Right cardiac atrium (tissue), 5 donors: ENCODE measurements at regions not wholly inside any gene's neighbourhood (a gene's known extent, or its start where the extent isn't known, plus 50 kb on each side); places are given as distances from the start of the nearest gene placed in this dataset.
A peak's percentile ranks its signal among the peaks of the same experiment; 100 is the strongest.
"Not testable (repeated sequence)": the region's sequence is repeated elsewhere in the genome, so short reads cannot be mapped to it uniquely, and the experiment has no call there.

Experiments used
- ATAC-seq, 2 donors: fragments of 200-7000 bp; cut with Tn5 transposase; one replicate each; pipeline versions ENCODE4 v1.8.0 to v1.9.1; 2020; ENCODE audit warnings: moderate library complexity in 2 of 2, mild to moderate bottlenecking in 1 of 2
- DNase-seq, 3 donors: peaks; one replicate each; pipeline ENCODE4 v3.0.0-alpha.2; 2020
- H3K27ac ChIP-seq: one replicate; pipeline ENCODE4 v1.5.1; 2013; ENCODE audit warnings: mild to moderate bottlenecking, low read length, control low read depth, moderate library complexity
- H3K27me3 ChIP-seq: one replicate; pipeline ENCODE4 v1.6.1; 2013; ENCODE audit not compliant: control insufficient read depth, insufficient read depth
- H3K4me1 ChIP-seq: one replicate; pipeline ENCODE4 v1.6.1; 2013; ENCODE audit warnings: low read length; ENCODE audit not compliant: control insufficient read depth, insufficient read depth
- H3K4me3 ChIP-seq: one replicate; pipeline ENCODE4 v1.5.1; 2013; ENCODE audit warnings: low read length, control low read depth
- H3K9me3 ChIP-seq: one replicate; pipeline ENCODE4 v1.6.1; 2013; ENCODE audit warnings: low read length; ENCODE audit not compliant: control insufficient read depth
- WGBS: extraction: QIAGEN DNeasy Blood & Tissue Kit; methylation state at CpG from one replicate; pipeline ENCODE4 v1.1.7; 2013; 5-methylcytosine and 5-hydroxymethylcytosine counted together
- intact Hi-C, 4 donors: fragments of 100-400 bp; cut with DNase I; formaldehyde crosslinking; loops; one replicate each; pipeline versions ENCODE4 v1.11.0 to v1.14.0; 2022 to 2023
- donor health status: healthy with polysubstance abuse.
- donor health status: DM: no; HTN: yes; CAD: no.
- donor health status: DM: no; HTN: no; CAD: no.
- donor health status: DM: no; HTN: yes; CAD: no; lungs with severe emphysema.
- donor health status: DM: yes; HTN: yes; CAD: no.

- ATAC-seq, intact Hi-C loops: not testable (repeated sequence)
Measured at GRCh38 chr3:589066-589465, 392.5 kb downstream of the CHL1 start.

GRCh38 chr3:597304-597703 is 400.7 kb downstream of the CHL1 start:
- H3K4me1 ChIP-seq, H3K4me3 ChIP-seq, DNase-seq, H3K27ac ChIP-seq, intact Hi-C loops, H3K27me3 ChIP-seq, ATAC-seq, H3K9me3 ChIP-seq: not testable (repeated sequence)
- WGBS = 47% methylated on average over 2 of the region's 2 CpGs

More at GRCh38 chr3:589066-589465, 392.5 kb downstream of the CHL1 start:
- H3K4me1 ChIP-seq, DNase-seq, H3K27ac ChIP-seq, H3K4me3 ChIP-seq, H3K27me3 ChIP-seq, H3K9me3 ChIP-seq: not testable (repeated sequence)

GRCh38 chr3:597746-598145 is 401.2 kb downstream of the CHL1 start:
- H3K27ac ChIP-seq, H3K9me3 ChIP-seq, DNase-seq, H3K4me3 ChIP-seq, intact Hi-C loops, H3K27me3 ChIP-seq, H3K4me1 ChIP-seq, ATAC-seq: not testable (repeated sequence)
- 64% methylated on average over 1 of the region's 1 CpG for WGBS

- ATAC-seq, intact Hi-C loops, H3K27me3 ChIP-seq, H3K4me3 ChIP-seq, H3K9me3 ChIP-seq, DNase-seq, H3K27ac ChIP-seq, H3K4me1 ChIP-seq: not testable (repeated sequence)
- 66% methylated on average over 4 of the region's 4 CpGs for WGBS
Measured at GRCh38 chr3:607480-607879, 410.9 kb downstream of the CHL1 start.

GRCh38 chr3:621714-622113 is 425.2 kb downstream of the CHL1 start:
- H3K9me3 ChIP-seq = no peaks in the 10 kb centered on the region
- no peaks in the 10 kb centered on the region for H3K4me1 ChIP-seq
- ATAC-seq (no peak), DNase-seq (no peak)
- H3K27ac ChIP-seq = no peak overlapping the region
- no peaks in the 10 kb centered on the region for H3K27me3 ChIP-seq
- H3K4me3 ChIP-seq = no peak overlapping the region
- intact Hi-C loops = no loop called here

- intact Hi-C loops = no loop called here
- Histone ChIP-seq H3K9me3 (no peaks in the 10 kb centered on the region), H3K4me1 (no peaks in the 10 kb centered on the region), H3K27ac (no peak overlapping the region), H3K4me3 (no peak overlapping the region), H3K27me3 (no peaks in the 10 kb centered on the region)
- DNase-seq (no peak), ATAC-seq (no peak)
- 87% methylated on average over 7 of the region's 7 CpGs for WGBS
Measured at GRCh38 chr3:622314-622713, 425.8 kb downstream of the CHL1 start.

- 72% methylated on average over 4 of the region's 4 CpGs for WGBS
- no peak for ATAC-seq
Measured at GRCh38 chr3:623914-624545, 427.5 kb downstream of the CHL1 start.

GRCh38 chr3:632571-633170 is 436.1 kb downstream of the CHL1 start:
- no peaks in the 10 kb centered on the region for H3K4me1 ChIP-seq
- ATAC-seq (no peak), DNase-seq (peak; percentile 23 to 60 (median 23))
- no peaks in the 10 kb centered on the region for H3K27me3 ChIP-seq
- H3K27ac ChIP-seq = no peak overlapping the region
- intact Hi-C loops = no loop called here
- WGBS = 18% methylated on average over 10 of the region's 10 CpGs
- no peaks in the 10 kb centered on the region for H3K9me3 ChIP-seq
- no peak overlapping the region for H3K4me3 ChIP-seq

More at GRCh38 chr3:623914-624545, 427.5 kb downstream of the CHL1 start:
- Histone ChIP-seq H3K4me1 (no peaks in the 10 kb centered on the region), H3K27me3 (no peaks in the 10 kb centered on the region), H3K27ac (no peak overlapping the region), H3K4me3 (no peak overlapping the region), H3K9me3 (no peaks in the 10 kb centered on the region)
- DNase-seq = no peak
- intact Hi-C loops = no loop called here

- Histone ChIP-seq H3K27me3 (no peaks in the 10 kb centered on the region), H3K9me3 (no peaks in the 10 kb centered on the region), H3K27ac (no peak overlapping the region), H3K4me3 (no peak overlapping the region), H3K4me1 (no peaks in the 10 kb centered on the region)
- ATAC-seq (no peak), DNase-seq (no peak)
- intact Hi-C loops = no loop called here
Measured at GRCh38 chr3:634511-634910, 437.9 kb downstream of the CHL1 start.

- Histone ChIP-seq H3K4me3 (no peak overlapping the region), H3K27me3 (no peaks in the 10 kb centered on the region), H3K4me1 (no peaks in the 10 kb centered on the region), H3K9me3 (no peaks in the 10 kb centered on the region), H3K27ac (no peak overlapping the region)
- intact Hi-C loops = no loop called here
- ATAC-seq (no peak), DNase-seq (no peak)
Measured at GRCh38 chr3:635393-635792, 438.8 kb downstream of the CHL1 start.

- H3K27ac ChIP-seq = no peak overlapping the region
- WGBS = 54% methylated on average over 1 of the region's 1 CpG
- no peak for DNase-seq
- no peaks in the 10 kb centered on the region for H3K9me3 ChIP-seq
- intact Hi-C loops = no loop called here
- no peak for ATAC-seq
- H3K4me3 ChIP-seq = no peak overlapping the region
- H3K4me1 ChIP-seq = no peaks in the 10 kb centered on the region
- H3K27me3 ChIP-seq = no peaks in the 10 kb centered on the region
Measured at GRCh38 chr3:643376-643775, 446.8 kb downstream of the CHL1 start.

GRCh38 chr3:655824-656223 is 437.0 kb upstream of the CNTN6 start:
- WGBS = 64% methylated on average over 1 of the region's 1 CpG
- ATAC-seq (no peak), DNase-seq (no peak)
- intact Hi-C loops = no loop called here
- no peaks in the 10 kb centered on the region for H3K4me1 ChIP-seq
- H3K27me3 ChIP-seq = no peaks in the 10 kb centered on the region
- no peak overlapping the region for H3K27ac ChIP-seq
- H3K9me3 ChIP-seq = no peaks in the 10 kb centered on the region
- no peak overlapping the region for H3K4me3 ChIP-seq
